CD4-positive, alpha-beta T cell treated with Interleukin-1 beta for 1 hour (primary cell): ENCODE measurements at regions not wholly inside any gene's neighbourhood (a gene's known extent, or its start where the extent isn't known, plus 50 kb on each side); places are given as distances from the start of the nearest gene placed in this dataset.

Source experiments
- DNase-seq, 2 donors: peaks; one replicate each; pipeline ENCODE4 v3.0.0-alpha.2; 2020 to 2022

GRCh38 chr4:14865031-14865366 lies 137.3 kb upstream of the CPEB2 start:
- DNase-seq, result no peak

GRCh38 chr4:14865804-14866203 lies 136.5 kb upstream of the CPEB2 start:
- DNase-seq, result no peak

GRCh38 chr4:14867847-14868246 lies 134.4 kb upstream of the CPEB2 start:
- no peak for DNase-seq

GRCh38 chr4:14868426-14869395 lies 133.6 kb upstream of the CPEB2 start:
- DNase-seq, result no peak

- peak; percentile 12 to 36 for DNase-seq
Observed at GRCh38 chr4:14871676-14872430, 130.4 kb upstream of the CPEB2 start.

GRCh38 chr4:14874990-14875389 lies 127.3 kb upstream of the CPEB2 start:
- no peak for DNase-seq

- peak; percentile 14 to 47 for DNase-seq
Observed at GRCh38 chr4:14877246-14878225, 124.7 kb upstream of the CPEB2 start.

GRCh38 chr4:14878681-14879080 lies 123.6 kb upstream of the CPEB2 start:
- no peak for DNase-seq

GRCh38 chr4:14879683-14880082 lies 122.6 kb upstream of the CPEB2 start:
- no peak for DNase-seq

- DNase-seq, result no peak
Observed at GRCh38 chr4:14880805-14881204, 121.5 kb upstream of the CPEB2 start.

GRCh38 chr4:14883166-14883565 lies 119.1 kb upstream of the CPEB2 start:
- no peak for DNase-seq

GRCh38 chr4:14883661-14884060 lies 118.6 kb upstream of the CPEB2 start:
- no peak for DNase-seq

GRCh38 chr4:14887842-14888433 lies 114.3 kb upstream of the CPEB2 start:
- no peak for DNase-seq

GRCh38 chr4:14888790-14889572 lies 113.3 kb upstream of the CPEB2 start:
- no peak for DNase-seq

- DNase-seq, result no peak
Observed at GRCh38 chr4:14892563-14892962, 109.7 kb upstream of the CPEB2 start.

GRCh38 chr4:14893713-14894112 lies 108.6 kb upstream of the CPEB2 start:
- DNase-seq, result no peak

- DNase-seq, result no peak
Observed at GRCh38 chr4:14894392-14895292, 107.6 kb upstream of the CPEB2 start.

GRCh38 chr4:14896656-14897175 lies 105.6 kb upstream of the CPEB2 start:
- DNase-seq, result no peak

GRCh38 chr4:14897217-14897616 lies 105.1 kb upstream of the CPEB2 start:
- DNase-seq, result no peak

GRCh38 chr4:14898989-14899388 lies 103.3 kb upstream of the CPEB2 start:
- DNase-seq, result no peak
